ENCODE measurements at regions not wholly inside any gene's neighbourhood (a gene's known extent, or its start where the extent isn't known, plus 50 kb on each side); places are given as distances from the start of the nearest gene placed in this dataset.

DNA sequence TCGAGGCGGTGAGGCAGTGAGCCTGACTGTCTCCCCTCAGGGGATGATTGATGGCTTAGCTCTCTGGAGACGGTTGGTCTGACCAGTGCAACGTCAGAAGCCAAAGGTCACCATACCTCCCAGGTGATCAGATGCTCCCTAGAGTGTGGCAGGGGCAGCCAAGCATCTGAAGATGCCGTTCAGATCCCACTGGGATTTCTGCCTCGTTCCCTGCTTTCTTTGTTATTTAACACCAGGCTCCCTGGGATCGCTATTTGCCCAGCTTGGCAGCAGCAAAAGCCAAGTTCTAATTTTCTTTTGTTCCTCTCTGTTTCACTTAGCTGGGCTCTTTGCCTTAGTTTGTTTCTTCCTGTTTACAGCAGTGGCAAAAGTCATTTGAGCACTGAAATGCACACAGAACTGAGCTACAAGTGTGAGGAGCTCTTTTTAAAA is 53.5 kb upstream of the SVIL start:
- no peak for DNase-seq (ENCODE audit: low read depth in 2 of 2)

DNA sequence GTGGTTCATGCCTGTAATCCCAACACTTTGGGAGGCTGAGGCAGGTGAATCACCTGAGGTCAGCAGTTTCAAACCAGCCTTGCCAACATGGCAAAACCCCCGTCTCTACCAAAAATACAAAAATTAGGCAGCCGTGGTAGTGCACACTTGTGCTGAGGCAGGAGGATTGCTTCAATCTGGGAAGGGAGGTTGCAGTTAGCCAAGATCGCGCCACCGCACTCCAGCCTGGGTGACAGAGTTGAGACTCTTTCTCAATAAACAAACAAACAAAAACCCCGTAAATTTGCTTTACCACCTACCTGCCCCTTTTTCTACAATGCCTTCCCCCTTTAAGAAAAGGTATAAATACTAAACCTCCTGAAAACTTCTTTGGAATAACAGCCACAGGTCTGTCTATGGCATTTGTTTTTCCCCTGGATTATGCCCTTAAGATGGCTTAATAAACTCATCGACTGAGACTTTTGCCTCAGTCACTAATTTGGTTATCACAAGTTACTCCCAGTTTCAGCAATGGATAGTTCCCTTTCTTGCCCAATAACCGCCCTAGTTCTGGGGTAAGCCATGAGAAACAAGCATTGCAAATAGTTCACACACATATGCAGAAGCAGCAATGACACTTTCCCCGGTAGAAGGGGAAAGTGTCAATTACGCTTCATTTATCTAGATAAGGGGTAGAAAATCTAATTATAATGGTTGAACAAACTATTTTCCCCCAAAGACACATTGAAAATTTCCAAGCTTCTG is 52.8 kb upstream of the SVIL start:
- no peak for DNase-seq (ENCODE audit: low read depth in 2 of 2)

DNA sequence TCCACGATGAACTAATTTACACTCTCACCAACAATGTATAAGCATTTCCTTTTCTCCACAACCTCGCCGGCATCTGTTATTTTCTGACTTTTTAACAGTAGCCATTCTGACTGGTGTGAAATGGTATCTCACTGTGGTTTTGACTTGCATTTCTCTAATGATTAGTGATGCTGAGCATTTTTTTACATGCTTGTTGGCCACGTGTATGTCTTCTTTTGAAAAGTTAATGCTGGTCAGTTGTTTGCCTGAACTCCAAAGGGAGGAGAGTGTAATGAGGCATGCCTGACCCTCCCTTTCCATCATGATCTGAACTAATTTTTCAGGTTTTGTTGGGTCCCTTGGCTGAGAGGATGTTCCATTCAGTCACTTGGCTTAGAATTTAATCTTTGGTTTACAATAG is 50.7 kb upstream of the SVIL start:
- DNase-seq (ENCODE audit: low read depth in 2 of 2), result no peak
